Spleen (tissue), 7 donors: ENCODE measurements at regions not wholly inside any gene's neighbourhood (a gene's known extent, or its start where the extent isn't known, plus 50 kb on each side); places are given as distances from the start of the nearest gene placed in this dataset.

Source experiments
- POLR2A ChIP-seq, 3 donors: fragments of 450-650 bp; IDR thresholded peaks; one replicate each; pipeline ENCODE4 v1.5.1; 2017; ENCODE audit warnings: antibody characterized with exemption in 3 of 3, mild to moderate bottlenecking in 1 of 3
- TF ChIP-seq, protein P1 (sequence below), 11 experiments: fragments of 200-600 bp in 7 of 11; fragments of 450-650 bp in 4 of 11; sonication (generic) in 4 of 11; IDR thresholded peaks in 8 of 11; conservative IDR thresholded peaks in 3 of 11; 1 replicate in 7 of 11; 2 replicates in 4 of 11; pipeline versions ENCODE4 v1.4.0 to v1.8.0; 2016 to 2021; ENCODE audit warnings: antibody characterized with exemption in 11 of 11, inconsistent platforms in 4 of 11, mild to moderate bottlenecking in 1 of 11
- donor health status: DM: no; HTN: no; CAD: no; lungs with moderate emphysema.
- donor health status: DM: no; HTN: no; CAD: no.
- donor health status: DM: no; HTN: no; CAD: no.

DNA sequence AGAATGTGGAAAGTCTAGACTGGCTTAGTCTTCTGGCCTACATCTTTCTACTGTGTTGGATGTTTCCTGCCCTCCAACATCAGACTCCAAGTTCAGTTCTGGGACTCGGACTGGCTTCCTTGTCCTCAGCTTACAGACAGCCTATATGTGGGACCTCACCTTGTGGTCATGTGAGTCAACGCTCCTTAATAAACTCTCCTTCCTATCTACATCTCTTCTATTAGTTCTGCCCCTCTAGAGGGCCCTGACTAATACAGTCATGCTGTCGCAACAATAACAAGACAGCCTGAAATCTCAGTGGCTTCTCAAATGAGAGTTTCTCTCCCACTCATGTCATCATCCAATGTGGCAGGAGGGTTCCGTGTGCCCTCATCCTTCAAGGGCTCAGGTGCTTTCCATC, 347.8 kb downstream of the MZT1 start:
- TF ChIP-seq, protein P1, sequence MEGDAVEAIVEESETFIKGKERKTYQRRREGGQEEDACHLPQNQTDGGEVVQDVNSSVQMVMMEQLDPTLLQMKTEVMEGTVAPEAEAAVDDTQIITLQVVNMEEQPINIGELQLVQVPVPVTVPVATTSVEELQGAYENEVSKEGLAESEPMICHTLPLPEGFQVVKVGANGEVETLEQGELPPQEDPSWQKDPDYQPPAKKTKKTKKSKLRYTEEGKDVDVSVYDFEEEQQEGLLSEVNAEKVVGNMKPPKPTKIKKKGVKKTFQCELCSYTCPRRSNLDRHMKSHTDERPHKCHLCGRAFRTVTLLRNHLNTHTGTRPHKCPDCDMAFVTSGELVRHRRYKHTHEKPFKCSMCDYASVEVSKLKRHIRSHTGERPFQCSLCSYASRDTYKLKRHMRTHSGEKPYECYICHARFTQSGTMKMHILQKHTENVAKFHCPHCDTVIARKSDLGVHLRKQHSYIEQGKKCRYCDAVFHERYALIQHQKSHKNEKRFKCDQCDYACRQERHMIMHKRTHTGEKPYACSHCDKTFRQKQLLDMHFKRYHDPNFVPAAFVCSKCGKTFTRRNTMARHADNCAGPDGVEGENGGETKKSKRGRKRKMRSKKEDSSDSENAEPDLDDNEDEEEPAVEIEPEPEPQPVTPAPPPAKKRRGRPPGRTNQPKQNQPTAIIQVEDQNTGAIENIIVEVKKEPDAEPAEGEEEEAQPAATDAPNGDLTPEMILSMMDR (IDR thresholded peaks at IDR 0.05 in 8 of 11, conservative IDR thresholded peaks at IDR 0.05 in 3 of 11) = no peak
- TF ChIP-seq POLR2A (IDR thresholded peaks at IDR 0.05) = no peak
